ENCODE measurements at regions not wholly inside any gene's neighbourhood (a gene's known extent, or its start where the extent isn't known, plus 50 kb on each side); places are given as distances from the start of the nearest gene placed in this dataset.

DNA sequence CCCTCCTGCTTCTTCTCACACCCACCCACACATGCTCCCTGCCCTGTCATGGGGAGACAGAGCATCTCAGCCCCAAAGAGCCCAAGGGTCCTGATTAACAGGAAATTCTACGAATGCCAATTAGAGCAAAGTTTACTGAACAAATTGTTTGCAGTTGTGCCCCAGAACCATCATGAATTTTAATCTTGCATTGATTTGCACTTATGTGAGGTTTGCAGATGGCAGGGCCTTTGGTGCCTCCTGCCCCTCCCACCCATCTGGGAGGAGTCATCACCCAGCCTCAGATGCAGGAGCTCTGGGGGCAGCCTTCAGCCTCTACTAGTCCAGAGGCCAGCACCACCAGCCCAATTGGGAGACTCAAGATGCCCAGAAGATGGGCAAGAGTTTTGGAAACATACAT lies 80.8 kb downstream of the PCDH1 start:
- TF ChIP-seq STAT1 (IDR thresholded peaks at IDR 0.05; ENCODE audit: unreplicated experiment) (no peak), NANOG (IDR thresholded peaks at IDR 0.05; ENCODE audit: borderline replicate concordance) (no peak), CREB1 (CRISPR knock-in tag; IDR thresholded peaks at IDR 0.05; ENCODE audit: low read depth) (no peak), EZH2 (IDR thresholded peaks at IDR 0.05; ENCODE audit: low read depth, unreplicated experiment) (no peak)
- peaks cover 26% of the 10 kb centered on the region for H3K4me1 Mint-ChIP-seq
- H4K20me1 ChIP-seq (replicated peaks; ENCODE audit: insufficient read depth) = no peaks in the 10 kb centered on the region
- H3K27me3 ChIP-seq (ENCODE audit: insufficient read depth) = no peaks in the 10 kb centered on the region
- DNase-seq (ENCODE audit: low spot score) (no peak), ATAC-seq (no peak)
- H3K27me3 Mint-ChIP-seq (ENCODE audit: insufficient read depth, low read depth, poor library complexity) = peaks cover 15% of the 10 kb centered on the region
- H3K4me1 ChIP-seq (ENCODE audit: insufficient read depth) = peaks cover 22% of the 10 kb centered on the region
- no peak overlapping the region for H3K4me3 ChIP-seq
- H3K4me2 ChIP-seq = no peak overlapping the region
- H3K4me3 Mint-ChIP-seq = no peak overlapping the region
- H3K79me2 ChIP-seq (replicated peaks; ENCODE audit: insufficient read depth) = no peaks in the 10 kb centered on the region
- H3K36me3 ChIP-seq (ENCODE audit: insufficient read depth) = no peaks in the 10 kb centered on the region
- H3K36me3 Mint-ChIP-seq (ENCODE audit: low read depth) = no peaks in the 10 kb centered on the region
- no peaks in the 10 kb centered on the region for H3F3A ChIP-seq (replicated peaks; ENCODE audit: low read depth)
- no peaks in the 10 kb centered on the region for H3K9me2 ChIP-seq (ENCODE audit: insufficient read depth)
- H2AFZ ChIP-seq = no peak overlapping the region
- no peak overlapping the region for H3K27ac ChIP-seq (ENCODE audit: low read depth)
- H3K27ac Mint-ChIP-seq = no peak overlapping the region
- no peaks in the 10 kb centered on the region for H3K9me3 Mint-ChIP-seq

DNA sequence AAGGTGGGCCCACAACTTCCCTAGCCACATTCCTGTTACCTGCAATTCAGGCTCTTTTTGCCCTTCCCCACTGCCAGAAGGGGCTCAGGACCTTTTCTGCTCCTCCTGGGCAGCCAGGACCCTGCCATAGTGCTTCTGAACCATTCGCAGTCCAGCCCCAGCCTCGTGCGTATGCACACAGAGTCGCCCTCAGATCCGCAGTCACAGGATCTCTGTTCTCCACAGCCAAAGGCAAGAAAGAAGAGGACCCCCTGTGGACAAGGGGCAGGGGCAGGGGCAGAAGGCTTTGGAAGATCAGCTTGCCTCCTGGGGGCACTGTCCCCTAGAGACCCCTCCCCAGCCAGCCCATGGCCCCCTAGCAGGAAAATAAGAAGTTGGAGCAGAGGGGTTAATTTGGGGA lies 82.8 kb downstream of the PCDH1 start:
- no peaks in the 10 kb centered on the region for H3F3A ChIP-seq (replicated peaks; ENCODE audit: low read depth)
- DNase-seq (ENCODE audit: low spot score) (no peak), ATAC-seq (peak; percentile 68)
- H2AFZ ChIP-seq = peak overlapping the region; percentile 63
- Mint-ChIP-seq H3K27ac (no peak overlapping the region), H3K9me3 (no peaks in the 10 kb centered on the region), H3K27me3 (ENCODE audit: insufficient read depth, low read depth, poor library complexity) (peaks cover 22% of the 10 kb centered on the region), H3K4me1 (peaks cover 33% of the 10 kb centered on the region), H3K4me3 (no peak overlapping the region), H3K36me3 (ENCODE audit: low read depth) (no peaks in the 10 kb centered on the region)
- no peaks in the 10 kb centered on the region for H3K79me2 ChIP-seq (replicated peaks; ENCODE audit: insufficient read depth)
- H3K27ac ChIP-seq (ENCODE audit: low read depth) = no peak overlapping the region
- H3K27me3 ChIP-seq (ENCODE audit: insufficient read depth) = no peaks in the 10 kb centered on the region
- no peak overlapping the region for H3K4me2 ChIP-seq
- H3K9me2 ChIP-seq (ENCODE audit: insufficient read depth) = no peaks in the 10 kb centered on the region
- no peaks in the 10 kb centered on the region for H4K20me1 ChIP-seq (replicated peaks; ENCODE audit: insufficient read depth)
- no peak overlapping the region for H3K4me3 ChIP-seq
- peaks cover 17% of the 10 kb centered on the region for H3K4me1 ChIP-seq (ENCODE audit: insufficient read depth)
- H3K36me3 ChIP-seq (ENCODE audit: insufficient read depth) = no peaks in the 10 kb centered on the region
- TF ChIP-seq, protein P1, sequence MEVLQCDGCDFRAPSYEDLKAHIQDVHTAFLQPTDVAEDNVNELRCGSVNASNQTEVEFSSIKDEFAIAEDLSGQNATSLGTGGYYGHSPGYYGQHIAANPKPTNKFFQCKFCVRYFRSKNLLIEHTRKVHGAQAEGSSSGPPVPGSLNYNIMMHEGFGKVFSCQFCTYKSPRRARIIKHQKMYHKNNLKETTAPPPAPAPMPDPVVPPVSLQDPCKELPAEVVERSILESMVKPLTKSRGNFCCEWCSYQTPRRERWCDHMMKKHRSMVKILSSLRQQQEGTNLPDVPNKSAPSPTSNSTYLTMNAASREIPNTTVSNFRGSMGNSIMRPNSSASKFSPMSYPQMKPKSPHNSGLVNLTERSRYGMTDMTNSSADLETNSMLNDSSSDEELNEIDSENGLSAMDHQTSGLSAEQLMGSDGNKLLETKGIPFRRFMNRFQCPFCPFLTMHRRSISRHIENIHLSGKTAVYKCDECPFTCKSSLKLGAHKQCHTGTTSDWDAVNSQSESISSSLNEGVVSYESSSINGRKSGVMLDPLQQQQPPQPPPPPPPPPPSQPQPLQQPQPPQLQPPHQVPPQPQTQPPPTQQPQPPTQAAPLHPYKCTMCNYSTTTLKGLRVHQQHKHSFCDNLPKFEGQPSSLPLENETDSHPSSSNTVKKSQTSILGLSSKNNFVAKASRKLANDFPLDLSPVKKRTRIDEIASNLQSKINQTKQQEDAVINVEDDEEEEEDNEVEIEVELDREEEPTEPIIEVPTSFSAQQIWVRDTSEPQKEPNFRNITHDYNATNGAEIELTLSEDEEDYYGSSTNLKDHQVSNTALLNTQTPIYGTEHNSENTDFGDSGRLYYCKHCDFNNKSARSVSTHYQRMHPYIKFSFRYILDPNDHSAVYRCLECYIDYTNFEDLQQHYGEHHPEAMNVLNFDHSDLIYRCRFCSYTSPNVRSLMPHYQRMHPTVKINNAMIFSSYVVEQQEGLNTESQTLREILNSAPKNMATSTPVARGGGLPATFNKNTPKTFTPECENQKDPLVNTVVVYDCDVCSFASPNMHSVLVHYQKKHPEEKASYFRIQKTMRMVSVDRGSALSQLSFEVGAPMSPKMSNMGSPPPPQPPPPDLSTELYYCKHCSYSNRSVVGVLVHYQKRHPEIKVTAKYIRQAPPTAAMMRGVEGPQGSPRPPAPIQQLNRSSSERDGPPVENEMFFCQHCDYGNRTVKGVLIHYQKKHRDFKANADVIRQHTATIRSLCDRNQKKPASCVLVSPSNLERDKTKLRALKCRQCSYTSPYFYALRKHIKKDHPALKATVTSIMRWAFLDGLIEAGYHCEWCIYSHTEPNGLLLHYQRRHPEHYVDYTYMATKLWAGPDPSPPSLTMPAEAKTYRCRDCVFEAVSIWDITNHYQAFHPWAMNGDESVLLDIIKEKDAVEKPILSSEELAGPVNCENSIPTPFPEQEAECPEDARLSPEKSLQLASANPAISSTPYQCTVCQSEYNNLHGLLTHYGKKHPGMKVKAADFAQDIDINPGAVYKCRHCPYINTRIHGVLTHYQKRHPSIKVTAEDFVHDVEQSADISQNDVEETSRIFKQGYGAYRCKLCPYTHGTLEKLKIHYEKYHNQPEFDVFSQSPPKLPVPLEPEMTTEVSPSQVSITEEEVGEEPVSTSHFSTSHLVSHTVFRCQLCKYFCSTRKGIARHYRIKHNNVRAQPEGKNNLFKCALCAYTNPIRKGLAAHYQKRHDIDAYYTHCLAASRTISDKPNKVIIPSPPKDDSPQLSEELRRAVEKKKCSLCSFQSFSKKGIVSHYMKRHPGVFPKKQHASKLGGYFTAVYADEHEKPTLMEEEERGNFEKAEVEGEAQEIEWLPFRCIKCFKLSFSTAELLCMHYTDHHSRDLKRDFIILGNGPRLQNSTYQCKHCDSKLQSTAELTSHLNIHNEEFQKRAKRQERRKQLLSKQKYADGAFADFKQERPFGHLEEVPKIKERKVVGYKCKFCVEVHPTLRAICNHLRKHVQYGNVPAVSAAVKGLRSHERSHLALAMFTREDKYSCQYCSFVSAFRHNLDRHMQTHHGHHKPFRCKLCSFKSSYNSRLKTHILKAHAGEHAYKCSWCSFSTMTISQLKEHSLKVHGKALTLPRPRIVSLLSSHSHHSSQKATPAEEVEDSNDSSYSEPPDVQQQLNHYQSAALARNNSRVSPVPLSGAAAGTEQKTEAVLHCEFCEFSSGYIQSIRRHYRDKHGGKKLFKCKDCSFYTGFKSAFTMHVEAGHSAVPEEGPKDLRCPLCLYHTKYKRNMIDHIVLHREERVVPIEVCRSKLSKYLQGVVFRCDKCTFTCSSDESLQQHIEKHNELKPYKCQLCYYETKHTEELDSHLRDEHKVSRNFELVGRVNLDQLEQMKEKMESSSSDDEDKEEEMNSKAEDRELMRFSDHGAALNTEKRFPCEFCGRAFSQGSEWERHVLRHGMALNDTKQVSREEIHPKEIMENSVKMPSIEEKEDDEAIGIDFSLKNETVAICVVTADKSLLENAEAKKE (CRISPR knock-in tag; IDR thresholded peaks at IDR 0.05) = no peak
- TF ChIP-seq, protein P2, sequence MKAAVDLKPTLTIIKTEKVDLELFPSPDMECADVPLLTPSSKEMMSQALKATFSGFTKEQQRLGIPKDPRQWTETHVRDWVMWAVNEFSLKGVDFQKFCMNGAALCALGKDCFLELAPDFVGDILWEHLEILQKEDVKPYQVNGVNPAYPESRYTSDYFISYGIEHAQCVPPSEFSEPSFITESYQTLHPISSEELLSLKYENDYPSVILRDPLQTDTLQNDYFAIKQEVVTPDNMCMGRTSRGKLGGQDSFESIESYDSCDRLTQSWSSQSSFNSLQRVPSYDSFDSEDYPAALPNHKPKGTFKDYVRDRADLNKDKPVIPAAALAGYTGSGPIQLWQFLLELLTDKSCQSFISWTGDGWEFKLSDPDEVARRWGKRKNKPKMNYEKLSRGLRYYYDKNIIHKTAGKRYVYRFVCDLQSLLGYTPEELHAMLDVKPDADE (IDR thresholded peaks at IDR 0.05) = no peak
- TF ChIP-seq EZH2phosphoT487 (IDR thresholded peaks at IDR 0.05; ENCODE audit: unreplicated experiment) (no peak), NANOG (IDR thresholded peaks at IDR 0.05; ENCODE audit: borderline replicate concordance) (no peak), JUNB (IDR thresholded peaks at IDR 0.05; ENCODE audit: unreplicated experiment) (no peak), EZH2 (IDR thresholded peaks at IDR 0.05; ENCODE audit: low read depth, unreplicated experiment) (no peak), CREB1 (CRISPR knock-in tag; IDR thresholded peaks at IDR 0.05; ENCODE audit: low read depth) (no peak)
- TF ChIP-seq, protein P3, sequence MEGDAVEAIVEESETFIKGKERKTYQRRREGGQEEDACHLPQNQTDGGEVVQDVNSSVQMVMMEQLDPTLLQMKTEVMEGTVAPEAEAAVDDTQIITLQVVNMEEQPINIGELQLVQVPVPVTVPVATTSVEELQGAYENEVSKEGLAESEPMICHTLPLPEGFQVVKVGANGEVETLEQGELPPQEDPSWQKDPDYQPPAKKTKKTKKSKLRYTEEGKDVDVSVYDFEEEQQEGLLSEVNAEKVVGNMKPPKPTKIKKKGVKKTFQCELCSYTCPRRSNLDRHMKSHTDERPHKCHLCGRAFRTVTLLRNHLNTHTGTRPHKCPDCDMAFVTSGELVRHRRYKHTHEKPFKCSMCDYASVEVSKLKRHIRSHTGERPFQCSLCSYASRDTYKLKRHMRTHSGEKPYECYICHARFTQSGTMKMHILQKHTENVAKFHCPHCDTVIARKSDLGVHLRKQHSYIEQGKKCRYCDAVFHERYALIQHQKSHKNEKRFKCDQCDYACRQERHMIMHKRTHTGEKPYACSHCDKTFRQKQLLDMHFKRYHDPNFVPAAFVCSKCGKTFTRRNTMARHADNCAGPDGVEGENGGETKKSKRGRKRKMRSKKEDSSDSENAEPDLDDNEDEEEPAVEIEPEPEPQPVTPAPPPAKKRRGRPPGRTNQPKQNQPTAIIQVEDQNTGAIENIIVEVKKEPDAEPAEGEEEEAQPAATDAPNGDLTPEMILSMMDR (conservative IDR thresholded peaks at IDR 0.05; ENCODE audit: low read depth in 2 of 2) = no peak

Data from GM23338 (cell line).